ENCODE measurements at regions not wholly inside any gene's neighbourhood (a gene's known extent, or its start where the extent isn't known, plus 50 kb on each side); places are given as distances from the start of the nearest gene placed in this dataset.
"Not testable (repeated sequence)": the region's sequence is repeated elsewhere in the genome, so short reads cannot be mapped to it uniquely, and the experiment has no call there.

DNA sequence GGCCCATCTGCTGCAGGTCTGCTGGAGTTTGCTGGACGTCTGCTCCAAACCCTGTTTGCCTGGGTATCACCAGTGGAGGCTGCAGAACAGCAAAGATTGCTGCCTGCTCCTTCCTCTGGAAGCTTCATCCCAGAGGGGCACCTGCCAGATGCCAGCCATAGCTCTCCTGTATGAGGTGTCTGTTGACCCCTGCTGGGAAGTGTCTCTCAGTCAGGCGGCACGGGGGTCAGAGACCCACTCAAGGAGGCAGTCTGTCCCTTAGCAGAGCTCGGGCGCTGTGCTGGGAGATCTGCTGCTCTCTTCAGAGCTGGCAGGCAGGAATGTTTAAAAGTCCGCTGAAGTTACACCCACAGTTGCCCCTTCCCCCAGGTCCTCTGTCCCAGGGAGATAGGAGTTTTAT lies 671.2 kb downstream of the EFNA5 start:
- no CpG with 5 or more reads among the region's 6 CpGs for WGBS (ENCODE audit: extremely low coverage, insufficient coverage, low lambda C conversion rate)
- not testable (repeated sequence) for H3K4ac ChIP-seq (ENCODE audit: low read depth, low read length)

DNA sequence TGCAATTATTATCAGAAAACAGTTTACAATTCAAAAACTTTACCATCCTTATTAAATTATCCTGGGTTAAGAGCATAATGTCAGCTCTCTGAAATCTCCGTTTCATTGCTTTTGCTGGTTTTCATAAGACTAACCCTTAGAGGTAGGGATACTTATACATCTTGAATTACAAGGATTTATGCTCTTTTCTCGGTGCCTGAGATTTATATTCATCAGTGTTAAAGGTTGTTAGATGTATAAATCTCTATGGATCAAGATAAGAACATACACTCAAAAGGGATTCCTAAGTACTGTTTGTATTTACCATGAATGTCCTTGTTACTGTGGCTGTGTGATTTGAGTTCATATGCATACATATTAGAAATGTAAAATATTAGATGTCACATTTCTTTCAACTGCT lies 684.7 kb downstream of the EFNA5 start:
- H3K23ac ChIP-seq (ENCODE audit: low read length): no peak overlapping the region
- H2BK120ac ChIP-seq (ENCODE audit: low read depth, low read length): no peak overlapping the region
- WGBS (ENCODE audit: extremely low coverage, insufficient coverage, low lambda C conversion rate): no CpG with 5 or more reads among the region's 2 CpGs
- no peak overlapping the region for H2AK5ac ChIP-seq (ENCODE audit: low read length)
- no peaks in the 10 kb centered on the region for H3K27me3 ChIP-seq (ENCODE audit: insufficient read depth, low read length, poor library complexity)
- H3K56ac ChIP-seq (ENCODE audit: low read length): no peak overlapping the region
- no peaks in the 10 kb centered on the region for H3K36me3 ChIP-seq (ENCODE audit: control insufficient read depth, insufficient read depth, low read length)
- H3K4me1 ChIP-seq (ENCODE audit: control insufficient read depth, low read depth, low read length): no peaks in the 10 kb centered on the region
- no peak overlapping the region for H3K27ac ChIP-seq (ENCODE audit: low read depth, low read length)
- H2BK15ac ChIP-seq (replicated peaks; ENCODE audit: low read depth): no peak overlapping the region
- H3K79me1 ChIP-seq (ENCODE audit: low read length): no peaks in the 10 kb centered on the region
- H3K18ac ChIP-seq (ENCODE audit: low read length): no peak overlapping the region
- no peak overlapping the region for H4K5ac ChIP-seq (ENCODE audit: low read length)
- no peak overlapping the region for H3K4ac ChIP-seq (ENCODE audit: low read depth, low read length)
- H3K4me2 ChIP-seq (ENCODE audit: low read length): no peak overlapping the region
- no peak overlapping the region for H4K8ac ChIP-seq (ENCODE audit: low read depth, low read length)
- peaks cover 1% of the 10 kb centered on the region for H3K79me2 ChIP-seq (ENCODE audit: control insufficient read depth, insufficient read depth, low read length)
- H3K4me3 ChIP-seq (ENCODE audit: low read length): no peak overlapping the region
- H3K9ac ChIP-seq (ENCODE audit: low read length): no peak overlapping the region
- no peak for DNase-seq
- H2BK5ac ChIP-seq (ENCODE audit: low read length): no peak overlapping the region

More for the DNA sequence above, 671.2 kb downstream of the EFNA5 start:
- not testable (repeated sequence) for H2BK15ac ChIP-seq (replicated peaks; ENCODE audit: low read depth); H3K23ac ChIP-seq (ENCODE audit: low read length); H3K56ac ChIP-seq (ENCODE audit: low read length); H3K4me2 ChIP-seq (ENCODE audit: low read length); H4K8ac ChIP-seq (ENCODE audit: low read depth, low read length); H3K9ac ChIP-seq (ENCODE audit: low read length); H3K4me3 ChIP-seq (ENCODE audit: low read length); H3K27ac ChIP-seq (ENCODE audit: low read depth, low read length); H2BK120ac ChIP-seq (ENCODE audit: low read depth, low read length); H3K4me1 ChIP-seq (ENCODE audit: control insufficient read depth, low read depth, low read length); H2AK5ac ChIP-seq (ENCODE audit: low read length); H3K18ac ChIP-seq (ENCODE audit: low read length); H2BK5ac ChIP-seq (ENCODE audit: low read length); H4K5ac ChIP-seq (ENCODE audit: low read length); H3K36me3 ChIP-seq (ENCODE audit: control insufficient read depth, insufficient read depth, low read length); H3K27me3 ChIP-seq (ENCODE audit: insufficient read depth, low read length, poor library complexity); H3K79me2 ChIP-seq (ENCODE audit: control insufficient read depth, insufficient read depth, low read length); DNase-seq; H3K79me1 ChIP-seq (ENCODE audit: low read length)

DNA sequence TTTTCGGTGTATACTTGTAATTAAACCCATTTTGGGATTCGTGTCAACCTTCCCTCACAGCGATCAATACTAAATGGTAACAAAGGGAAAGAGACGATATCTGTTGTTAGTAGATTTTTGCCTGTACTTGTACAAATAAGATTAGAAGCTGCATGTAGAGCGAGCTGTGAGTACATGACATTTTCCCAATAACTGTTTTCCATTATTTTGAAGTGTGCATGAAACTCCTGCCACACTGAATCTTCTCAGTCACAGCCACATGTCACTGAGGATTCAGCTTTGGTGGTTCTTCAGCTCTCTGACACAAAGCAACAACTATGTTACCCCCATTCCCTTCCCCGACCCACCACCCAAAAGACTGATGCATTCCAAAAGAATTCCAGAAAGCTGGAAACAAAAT lies 685.6 kb downstream of the EFNA5 start:
- H3K9ac ChIP-seq (ENCODE audit: low read length): no peak overlapping the region
- H3K36me3 ChIP-seq (ENCODE audit: control insufficient read depth, insufficient read depth, low read length): no peaks in the 10 kb centered on the region
- H4K8ac ChIP-seq (ENCODE audit: low read depth, low read length): no peak overlapping the region
- no peak overlapping the region for H3K23ac ChIP-seq (ENCODE audit: low read length)
- no peak overlapping the region for H2BK15ac ChIP-seq (replicated peaks; ENCODE audit: low read depth)
- H3K27ac ChIP-seq (ENCODE audit: low read depth, low read length): no peak overlapping the region
- no peak overlapping the region for H2BK5ac ChIP-seq (ENCODE audit: low read length)
- H4K5ac ChIP-seq (ENCODE audit: low read length): no peak overlapping the region
- H3K27me3 ChIP-seq (ENCODE audit: insufficient read depth, low read length, poor library complexity): no peaks in the 10 kb centered on the region
- H3K79me1 ChIP-seq (ENCODE audit: low read length): no peaks in the 10 kb centered on the region
- H2AK5ac ChIP-seq (ENCODE audit: low read length): no peak overlapping the region
- H3K56ac ChIP-seq (ENCODE audit: low read length): no peak overlapping the region
- WGBS (ENCODE audit: extremely low coverage, insufficient coverage, low lambda C conversion rate): no CpG with 5 or more reads among the region's 6 CpGs
- no peaks in the 10 kb centered on the region for H3K4me1 ChIP-seq (ENCODE audit: control insufficient read depth, low read depth, low read length)
- no peak overlapping the region for H3K4ac ChIP-seq (ENCODE audit: low read depth, low read length)
- peak overlapping the region; percentile 68 for H3K18ac ChIP-seq (ENCODE audit: low read length)
- H3K79me2 ChIP-seq (ENCODE audit: control insufficient read depth, insufficient read depth, low read length): peaks cover 1% of the 10 kb centered on the region
- DNase-seq: peak; percentile 29
- no peak overlapping the region for H2BK120ac ChIP-seq (ENCODE audit: low read depth, low read length)
- H3K4me2 ChIP-seq (ENCODE audit: low read length): no peak overlapping the region
- no peak overlapping the region for H3K4me3 ChIP-seq (ENCODE audit: low read length)

DNA sequence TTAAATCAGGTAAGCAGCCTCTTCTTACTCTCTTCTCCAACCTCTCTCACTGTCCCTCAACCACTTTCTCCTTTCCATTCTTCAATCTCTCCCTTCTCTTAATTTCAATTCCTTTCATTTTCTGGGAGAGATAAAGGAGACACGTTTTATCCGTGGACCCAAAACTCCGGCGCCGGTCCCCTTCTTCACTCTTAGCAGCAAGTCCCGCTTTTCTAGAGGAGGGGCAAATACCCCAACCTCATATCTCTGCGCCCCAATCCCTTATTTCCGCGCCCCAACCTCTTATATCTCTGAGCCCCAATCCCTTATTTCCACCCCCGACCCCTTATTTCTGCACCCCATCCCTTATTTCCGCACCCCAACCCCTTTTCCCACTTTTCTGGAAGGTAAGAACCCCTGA lies 691.6 kb downstream of the EFNA5 start:
- not testable (repeated sequence) for H4K8ac ChIP-seq (ENCODE audit: low read depth, low read length); H3K4me1 ChIP-seq (ENCODE audit: control insufficient read depth, low read depth, low read length); H3K79me1 ChIP-seq (ENCODE audit: low read length); H3K27me3 ChIP-seq (ENCODE audit: insufficient read depth, low read length, poor library complexity); H2AK5ac ChIP-seq (ENCODE audit: low read length); H3K79me2 ChIP-seq (ENCODE audit: control insufficient read depth, insufficient read depth, low read length); H3K4ac ChIP-seq (ENCODE audit: low read depth, low read length); H2BK120ac ChIP-seq (ENCODE audit: low read depth, low read length); H2BK15ac ChIP-seq (replicated peaks; ENCODE audit: low read depth); H4K5ac ChIP-seq (ENCODE audit: low read length); H3K4me3 ChIP-seq (ENCODE audit: low read length); H2BK5ac ChIP-seq (ENCODE audit: low read length); H3K23ac ChIP-seq (ENCODE audit: low read length); H3K4me2 ChIP-seq (ENCODE audit: low read length); DNase-seq; H3K36me3 ChIP-seq (ENCODE audit: control insufficient read depth, insufficient read depth, low read length)
- H3K27ac ChIP-seq (ENCODE audit: low read depth, low read length): peak overlapping the region; percentile 81
- peak overlapping the region; percentile 52 for H3K9ac ChIP-seq (ENCODE audit: low read length)
- peak overlapping the region; percentile 71 for H3K56ac ChIP-seq (ENCODE audit: low read length)
- no CpG with 5 or more reads among the region's 11 CpGs for WGBS (ENCODE audit: extremely low coverage, insufficient coverage, low lambda C conversion rate)
- H3K18ac ChIP-seq (ENCODE audit: low read length): peak overlapping the region; percentile 92

DNA sequence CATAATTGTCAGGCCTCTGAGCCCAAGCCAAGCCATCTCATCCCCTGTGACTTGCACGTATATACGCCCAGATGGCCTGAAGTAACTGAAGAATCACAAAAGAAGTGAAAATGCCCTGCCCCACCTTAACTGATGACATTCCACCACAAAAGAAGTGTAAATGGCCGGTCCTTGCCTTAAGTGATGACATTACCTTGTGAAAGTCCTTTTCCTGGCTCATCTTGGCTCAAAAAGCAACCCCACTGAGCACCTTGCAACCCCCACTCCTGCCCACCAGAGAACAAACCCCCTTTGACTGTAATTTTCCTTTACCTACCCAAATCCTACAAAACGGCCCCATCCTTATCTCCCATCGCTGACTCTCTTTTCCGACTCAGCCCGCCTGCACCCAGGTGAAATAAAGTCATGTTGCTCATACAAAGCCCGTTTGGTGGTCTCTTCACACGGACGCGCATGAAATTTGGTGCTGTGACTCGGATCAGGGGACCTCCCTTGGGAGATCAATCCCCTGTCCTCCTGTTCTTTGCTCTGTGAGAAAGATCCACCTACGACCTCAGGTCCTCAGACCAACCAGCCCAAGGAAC lies 692.1 kb downstream of the EFNA5 start:
- peak; percentile 45 for DNase-seq
- H3K27ac ChIP-seq (ENCODE audit: low read depth, low read length); H4K8ac ChIP-seq (ENCODE audit: low read depth, low read length); H3K79me1 ChIP-seq (ENCODE audit: low read length); H3K79me2 ChIP-seq (ENCODE audit: control insufficient read depth, insufficient read depth, low read length); H2BK5ac ChIP-seq (ENCODE audit: low read length); H2BK120ac ChIP-seq (ENCODE audit: low read depth, low read length); H3K36me3 ChIP-seq (ENCODE audit: control insufficient read depth, insufficient read depth, low read length); H4K5ac ChIP-seq (ENCODE audit: low read length); H3K4me3 ChIP-seq (ENCODE audit: low read length); H3K4me2 ChIP-seq (ENCODE audit: low read length); H3K4ac ChIP-seq (ENCODE audit: low read depth, low read length); H3K18ac ChIP-seq (ENCODE audit: low read length); H2AK5ac ChIP-seq (ENCODE audit: low read length); H2BK15ac ChIP-seq (replicated peaks; ENCODE audit: low read depth); H3K23ac ChIP-seq (ENCODE audit: low read length); H3K27me3 ChIP-seq (ENCODE audit: insufficient read depth, low read length, poor library complexity); H3K4me1 ChIP-seq (ENCODE audit: control insufficient read depth, low read depth, low read length): not testable (repeated sequence)
- H3K56ac ChIP-seq (ENCODE audit: low read length): peak overlapping the region; percentile 49
- peak overlapping the region; percentile 27 for H3K9ac ChIP-seq (ENCODE audit: low read length)
- whole genome bisulfite sequencing (ENCODE audit: extremely low coverage, insufficient coverage, low lambda C conversion rate): no CpG with 5 or more reads among the region's 13 CpGs

DNA sequence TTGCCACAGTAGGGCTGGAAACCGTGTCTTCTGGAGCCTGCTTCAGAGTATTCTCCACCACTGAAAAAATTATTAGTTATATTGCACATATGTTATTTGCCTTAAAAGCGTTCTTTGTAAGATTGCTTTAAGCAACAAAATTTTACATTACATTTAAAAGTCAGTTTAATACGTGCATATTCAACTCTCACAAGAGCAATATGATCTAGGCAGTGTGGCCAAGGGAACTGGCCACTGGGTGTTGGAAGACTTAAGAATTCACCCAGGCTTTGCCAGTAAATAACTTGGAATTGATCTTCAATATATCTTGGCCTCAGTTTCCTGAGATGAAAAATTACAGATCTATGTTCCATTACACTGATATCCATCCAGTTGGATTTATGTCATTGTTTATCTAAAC lies 694.4 kb downstream of the EFNA5 start:
- Histone ChIP-seq H3K4ac (ENCODE audit: low read depth, low read length) (no peak overlapping the region), H4K5ac (ENCODE audit: low read length) (no peak overlapping the region), H3K4me2 (ENCODE audit: low read length) (no peak overlapping the region), H2BK120ac (ENCODE audit: low read depth, low read length) (no peak overlapping the region), H2AK5ac (ENCODE audit: low read length) (no peak overlapping the region), H3K9ac (ENCODE audit: low read length) (no peak overlapping the region), H3K27me3 (ENCODE audit: insufficient read depth, low read length, poor library complexity) (no peaks in the 10 kb centered on the region), H4K8ac (ENCODE audit: low read depth, low read length) (no peak overlapping the region), H3K79me1 (ENCODE audit: low read length) (no peaks in the 10 kb centered on the region), H3K56ac (ENCODE audit: low read length) (no peak overlapping the region), H3K4me1 (ENCODE audit: control insufficient read depth, low read depth, low read length) (no peaks in the 10 kb centered on the region), H2BK5ac (ENCODE audit: low read length) (no peak overlapping the region), H3K18ac (ENCODE audit: low read length) (no peak overlapping the region), H3K4me3 (ENCODE audit: low read length) (no peak overlapping the region), H2BK15ac (replicated peaks; ENCODE audit: low read depth) (no peak overlapping the region), H3K27ac (ENCODE audit: low read depth, low read length) (no peak overlapping the region), H3K79me2 (ENCODE audit: control insufficient read depth, insufficient read depth, low read length) (peaks cover 5% of the 10 kb centered on the region), H3K23ac (ENCODE audit: low read length) (no peak overlapping the region), H3K36me3 (ENCODE audit: control insufficient read depth, insufficient read depth, low read length) (no peaks in the 10 kb centered on the region)
- no peak for DNase-seq
- no CpG with 5 or more reads among the region's 3 CpGs for WGBS (ENCODE audit: extremely low coverage, insufficient coverage, low lambda C conversion rate)
